GM18870 (cell line): ENCODE measurements at regions not wholly inside any gene's neighbourhood (a gene's known extent, or its start where the extent isn't known, plus 50 kb on each side); places are given as distances from the start of the nearest gene placed in this dataset.
"Not testable (repeated sequence)": the region's sequence is repeated elsewhere in the genome, so short reads cannot be mapped to it uniquely, and the experiment has no call there.

Experiments used
- ATAC-seq: cut with Tn5 transposase; IDR thresholded peaks from one replicate; pipeline ENCODE4 v1.9.1; 2021; ENCODE audit warnings: moderate library complexity; ENCODE audit not compliant: unreplicated experiment

DNA sequence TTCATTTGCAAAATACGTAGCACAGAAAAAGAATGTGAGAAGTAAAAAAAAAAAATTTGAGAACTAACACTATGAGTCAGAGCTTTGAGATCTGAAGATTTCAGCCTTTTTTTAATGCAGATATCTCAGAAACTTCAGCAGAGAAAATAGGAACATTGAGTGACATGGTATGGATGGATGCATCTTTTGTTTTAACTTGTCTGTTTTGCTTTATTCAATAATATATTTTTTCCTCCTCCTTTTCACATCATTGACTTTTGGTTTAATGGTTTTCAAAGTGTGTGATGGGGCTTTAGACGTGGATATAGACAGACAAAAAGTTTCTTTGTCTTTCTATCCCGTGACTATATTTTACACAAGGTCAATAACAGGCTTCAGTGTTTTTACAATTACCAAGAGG is 426.7 kb upstream of the FRG2C start:
- ATAC-seq: no peak

DNA sequence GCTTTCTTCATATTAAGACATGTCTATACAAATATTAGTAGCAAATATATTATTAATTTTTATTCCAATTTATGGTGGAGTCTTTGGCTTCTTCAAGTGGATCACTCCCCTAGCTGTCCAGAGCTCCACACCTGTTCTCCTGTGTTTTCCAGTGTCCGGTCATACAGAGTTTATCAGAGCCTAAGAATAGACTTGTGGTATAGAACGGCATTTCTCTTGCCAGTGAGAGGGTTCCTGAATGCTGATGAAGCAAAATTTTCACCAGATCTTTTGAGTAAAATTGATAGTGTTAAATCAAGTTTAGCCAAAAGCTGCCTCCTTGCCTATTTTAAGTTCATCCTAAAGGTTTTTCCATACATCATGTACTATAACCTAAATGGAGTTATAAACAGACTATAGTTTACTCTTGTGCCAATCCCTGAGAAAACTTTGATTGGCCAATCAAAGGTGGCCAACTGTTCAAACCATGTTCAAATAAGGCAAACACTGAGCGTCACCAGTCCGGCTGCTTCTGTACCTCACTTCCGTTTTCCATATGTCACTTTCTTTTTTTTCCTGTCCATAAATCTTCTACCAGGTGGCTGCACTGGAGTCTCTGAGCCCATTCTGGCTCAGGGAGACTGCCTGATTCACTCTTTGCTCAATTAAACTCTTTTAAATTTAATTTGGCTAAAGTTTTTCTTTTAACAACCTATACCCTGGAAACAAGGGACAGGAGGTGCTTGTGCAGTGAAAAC is 422.7 kb upstream of the FRG2C start:
- not testable (repeated sequence) for ATAC-seq

DNA sequence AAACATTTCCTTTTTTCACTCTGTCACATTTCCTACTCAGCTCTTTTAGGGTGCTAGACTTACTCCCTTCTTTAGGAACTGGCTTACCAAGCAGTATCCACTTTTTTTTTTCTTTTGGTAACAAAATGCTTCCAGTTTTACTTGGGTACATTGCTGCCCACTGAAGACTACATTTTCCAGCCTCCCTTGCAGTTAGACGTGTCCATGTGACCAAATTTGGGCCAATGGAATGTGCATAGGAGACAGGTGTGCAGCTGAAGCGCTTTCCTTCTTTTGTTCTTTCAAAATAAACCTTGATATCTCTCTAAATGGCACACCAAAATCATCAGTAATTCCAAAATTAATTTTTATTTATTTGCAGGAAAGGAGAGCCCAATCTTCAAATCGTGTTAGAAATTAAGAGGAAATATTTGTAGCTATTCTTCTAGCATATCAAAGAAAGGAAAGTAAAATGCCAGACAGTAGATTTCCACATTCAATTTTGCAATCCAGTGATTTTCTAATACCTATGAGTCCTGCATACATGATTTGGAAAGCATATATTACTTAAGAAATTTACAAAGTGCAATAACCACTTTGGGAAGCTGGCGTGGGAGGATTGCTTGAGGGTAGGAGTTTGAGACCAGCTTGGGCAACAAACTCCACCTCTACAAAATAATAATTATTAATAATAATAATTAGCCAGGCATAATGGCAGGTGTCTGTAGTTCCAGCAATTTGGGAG is 422.0 kb upstream of the FRG2C start:
- no peak for ATAC-seq

DNA sequence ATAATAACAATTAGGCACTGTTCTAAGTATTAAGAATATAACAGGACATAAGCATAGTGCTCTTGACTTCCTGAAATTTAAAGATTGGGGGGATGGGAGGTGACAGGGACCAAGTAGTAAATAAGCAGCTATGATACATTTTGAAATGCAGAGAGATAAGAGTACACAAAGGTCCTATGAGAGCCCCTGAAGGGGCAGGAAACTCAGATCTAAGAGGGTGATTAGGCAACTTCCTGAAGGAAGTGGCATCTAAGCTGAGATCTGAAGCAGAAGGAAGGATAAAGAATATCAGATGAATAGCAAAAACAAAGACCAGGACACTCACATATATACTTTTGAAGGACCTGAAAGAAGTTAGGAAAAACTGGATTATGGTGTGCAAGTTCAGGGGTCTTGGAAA is 415.2 kb upstream of the FRG2C start:
- no peak for ATAC-seq

DNA sequence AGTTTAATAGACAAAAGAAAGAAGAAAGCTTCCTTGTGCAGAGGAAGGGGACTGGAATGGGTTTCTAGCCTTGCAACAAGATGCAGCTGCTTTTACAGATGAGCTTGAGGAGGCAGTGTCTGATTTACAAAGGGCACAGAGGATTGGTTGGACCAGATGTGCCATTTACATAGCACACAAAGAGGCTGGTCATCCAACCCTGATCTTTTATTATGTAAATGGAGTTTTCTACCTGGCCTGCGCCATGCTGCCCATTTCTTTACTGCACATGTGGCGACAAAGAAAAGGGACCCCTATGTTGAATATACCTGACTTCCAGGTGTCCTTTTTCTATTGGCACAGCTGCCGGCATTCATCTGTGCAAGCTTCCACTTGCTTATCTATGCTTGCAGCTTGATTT is 409.4 kb upstream of the FRG2C start:
- ATAC-seq: no peak

DNA sequence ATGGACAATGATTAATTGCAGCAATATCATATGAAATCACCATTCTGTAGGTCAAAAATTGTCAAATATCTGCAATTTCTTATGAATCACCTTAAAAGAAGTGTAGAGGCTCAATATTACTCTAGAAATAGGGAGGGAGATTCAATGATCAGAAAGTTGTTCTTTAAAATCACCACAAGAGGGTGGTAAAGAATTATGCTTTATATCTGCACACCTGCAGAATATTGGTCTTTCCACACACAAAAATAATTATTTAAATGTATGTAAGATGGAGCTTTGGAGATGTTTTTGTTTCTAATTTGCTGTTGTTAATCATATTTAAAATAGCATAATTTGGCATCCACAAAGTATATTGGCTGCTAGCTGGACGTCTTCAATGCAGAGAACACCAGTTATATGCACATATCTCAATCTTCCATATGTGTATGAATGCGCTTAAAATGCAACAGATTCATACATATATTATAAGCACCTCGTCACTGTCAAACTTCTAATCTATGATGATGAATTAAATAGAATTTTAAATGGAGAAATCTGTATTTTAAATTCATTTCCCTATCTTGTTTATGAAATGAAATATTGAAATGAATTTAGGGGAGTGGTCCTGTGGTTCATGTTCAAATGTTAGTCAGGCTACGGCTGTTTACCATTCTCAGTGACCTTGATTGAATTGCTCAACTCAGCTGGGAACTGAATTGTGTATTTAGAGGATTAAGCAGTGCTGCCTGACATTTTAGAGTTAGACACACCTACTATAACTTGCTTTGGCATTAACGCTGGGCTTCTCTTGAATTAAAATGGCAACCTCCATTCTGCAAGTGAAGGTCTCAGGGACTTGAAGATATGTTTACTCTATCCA is 405.1 kb upstream of the FRG2C start:
- ATAC-seq: not testable (repeated sequence)

DNA sequence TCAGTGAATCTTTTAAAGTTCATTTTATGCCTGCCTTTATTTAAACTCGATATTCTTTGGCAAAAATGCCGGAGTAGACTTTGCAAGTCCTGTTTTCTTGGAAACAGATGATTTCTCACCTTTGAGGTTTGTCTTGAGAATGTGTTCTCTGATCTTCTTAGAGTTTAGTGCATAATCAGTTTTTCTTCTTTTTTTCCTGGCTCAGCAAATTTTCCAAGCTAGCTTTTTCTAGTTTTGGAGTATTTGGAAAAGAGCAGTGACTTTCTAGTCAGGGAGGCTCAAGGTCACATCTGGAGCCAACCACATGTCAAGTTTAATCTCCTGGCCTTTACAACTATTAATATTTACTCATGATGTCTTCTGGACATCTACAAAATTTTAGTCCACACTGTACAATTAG is 403.2 kb upstream of the FRG2C start:
- ATAC-seq: not testable (repeated sequence)

DNA sequence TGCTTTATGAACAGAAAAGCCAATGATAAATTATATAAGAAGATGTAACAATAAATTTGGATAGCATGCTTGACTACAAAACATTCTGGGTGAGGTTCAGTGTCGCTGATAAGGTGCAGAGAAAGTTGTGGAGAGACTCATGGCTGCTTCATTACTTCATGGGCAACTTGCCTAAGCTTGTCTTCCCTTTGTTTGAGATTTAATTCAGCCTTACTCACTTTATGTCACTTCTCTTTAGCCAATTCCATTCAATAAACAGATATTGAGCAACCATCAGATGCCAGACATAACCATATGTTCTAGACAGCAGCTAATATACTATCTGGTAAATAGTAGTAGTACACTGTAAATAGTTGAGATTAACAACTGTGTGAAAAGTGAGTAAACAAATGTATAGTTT is 401.5 kb upstream of the FRG2C start:
- no peak for ATAC-seq

DNA sequence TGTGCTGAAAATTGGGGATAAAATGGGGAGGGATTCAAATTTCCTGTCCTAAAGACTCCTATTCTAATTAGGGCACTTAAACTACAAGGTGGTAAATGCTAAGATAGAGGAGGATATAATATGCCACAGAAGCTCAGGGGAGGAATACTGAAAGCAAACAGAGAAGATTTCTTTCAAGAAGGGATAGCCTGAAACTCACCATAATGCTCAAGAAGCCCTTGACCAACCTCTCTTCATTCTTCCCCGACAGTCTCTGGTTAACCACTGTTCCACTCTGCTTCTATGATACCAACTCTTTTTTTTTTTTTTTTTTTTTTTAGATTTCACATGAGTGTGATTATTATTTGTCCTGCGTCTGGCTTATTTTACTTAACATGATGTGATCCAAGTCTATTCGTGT is 398.2 kb upstream of the FRG2C start:
- no peak for ATAC-seq

DNA sequence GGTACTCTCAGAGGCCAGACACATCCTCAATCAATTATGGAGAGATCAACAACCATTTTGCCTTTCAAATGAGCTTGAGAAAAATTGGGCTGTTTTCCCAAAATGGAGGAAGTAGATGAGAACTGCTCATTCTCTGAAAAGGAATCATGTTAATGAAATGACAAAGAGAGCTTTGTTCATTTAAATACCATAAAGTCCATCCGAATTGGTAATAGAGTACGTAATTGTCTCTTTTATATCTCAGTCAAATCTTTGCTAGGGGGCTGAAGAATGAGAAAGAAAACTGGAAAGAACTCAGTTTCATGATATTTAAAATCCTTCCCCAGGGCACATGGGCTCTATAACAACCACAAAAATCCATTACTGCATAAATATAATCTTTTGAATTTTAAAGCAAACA is 395.6 kb upstream of the FRG2C start:
- not testable (repeated sequence) for ATAC-seq

DNA sequence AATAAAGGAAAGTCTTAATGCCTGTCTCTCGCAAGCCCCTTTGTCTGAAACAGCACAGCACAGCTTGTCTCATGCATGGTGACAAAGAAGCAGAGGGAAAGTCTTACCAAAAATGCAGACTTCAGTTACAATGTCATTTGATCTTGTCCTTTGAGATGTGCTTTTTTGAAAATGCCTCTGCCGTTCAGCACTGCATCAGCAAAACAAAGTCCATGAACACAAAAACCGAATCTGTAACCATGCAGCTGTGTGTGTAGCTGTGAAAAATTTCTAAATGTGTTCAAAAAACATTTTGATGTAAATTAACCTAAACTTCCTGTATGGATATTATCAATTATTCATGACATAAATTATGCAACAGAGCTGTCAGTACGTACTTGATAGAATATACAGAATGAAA is 391.9 kb upstream of the FRG2C start:
- ATAC-seq: not testable (repeated sequence)

DNA sequence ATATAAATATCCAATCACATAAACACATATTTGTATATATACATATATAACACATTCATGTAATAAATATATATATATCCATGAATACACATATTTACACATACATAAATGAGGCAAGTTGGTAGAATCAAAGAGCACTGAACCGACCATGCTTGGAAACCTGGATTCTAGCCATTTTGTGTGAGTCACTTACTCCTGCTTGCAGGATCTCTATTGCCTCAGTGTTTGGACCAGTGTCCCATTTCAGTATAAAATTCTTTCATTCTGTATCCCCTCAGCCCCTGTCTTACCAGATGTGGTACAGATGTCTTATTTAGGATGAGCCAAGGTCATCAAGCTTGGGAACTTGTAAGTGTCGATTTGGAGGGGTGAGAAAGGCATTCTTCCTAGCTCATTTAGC is 391.4 kb upstream of the FRG2C start:
- ATAC-seq: no peak

DNA sequence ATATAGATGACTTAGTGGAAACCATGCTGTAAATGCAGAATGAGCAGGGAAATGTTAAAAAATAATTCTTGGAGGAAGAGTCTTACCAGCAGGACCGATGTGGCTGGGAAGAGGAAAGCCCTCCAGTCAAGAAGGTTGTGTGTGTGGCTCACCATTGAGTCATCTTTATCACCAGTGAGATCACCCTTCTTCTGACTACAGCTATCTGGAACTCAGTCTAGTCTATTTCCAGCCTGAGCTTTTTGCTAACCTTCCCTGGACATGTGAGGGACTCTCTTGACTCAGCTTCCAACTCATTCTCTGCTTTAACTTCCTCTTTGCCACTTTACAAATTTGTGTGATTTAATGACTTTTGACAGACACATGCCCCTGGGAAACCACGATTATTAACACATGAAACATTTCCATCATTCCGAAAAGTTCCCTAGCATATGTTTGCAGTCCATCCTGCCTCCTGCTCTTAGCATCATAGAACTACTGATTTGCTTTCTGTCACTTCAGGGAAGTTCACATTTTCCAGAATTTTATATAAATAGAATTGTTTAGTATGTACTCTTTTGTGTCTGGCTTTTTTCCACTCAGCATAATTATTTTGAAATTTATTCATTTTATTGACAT is 378.5 kb upstream of the FRG2C start:
- not testable (repeated sequence) for ATAC-seq

DNA sequence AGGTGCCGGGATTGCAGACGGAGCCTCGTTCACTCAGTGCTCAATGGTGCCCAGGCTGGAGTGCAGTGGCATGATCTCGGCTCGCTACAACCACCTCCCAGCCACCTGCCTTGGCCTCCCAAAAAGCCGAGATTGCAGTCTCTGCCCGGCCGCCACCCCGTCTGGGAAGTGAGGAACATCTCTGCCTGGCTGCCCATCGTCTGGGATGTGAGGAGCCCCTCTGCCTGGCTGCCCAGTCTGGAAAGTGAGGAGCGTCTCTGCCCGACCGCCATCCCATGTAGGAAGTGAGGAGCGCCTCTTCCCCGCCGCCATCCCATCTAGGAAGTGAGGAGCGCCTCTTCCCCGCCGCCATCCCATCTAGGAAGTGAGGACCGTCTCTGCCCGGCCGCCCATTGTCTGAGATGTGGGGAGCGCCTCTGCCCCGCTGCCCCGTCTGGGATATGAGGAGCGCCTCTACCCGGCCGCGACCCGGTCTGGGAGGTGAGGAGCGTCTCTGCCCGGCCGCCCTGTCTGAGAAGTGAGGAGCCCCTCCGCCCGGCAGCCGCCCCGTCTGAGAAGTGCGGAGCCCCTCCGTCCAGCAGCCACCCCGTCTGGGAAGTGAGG is 375.1 kb upstream of the FRG2C start:
- not testable (repeated sequence) for ATAC-seq

DNA sequence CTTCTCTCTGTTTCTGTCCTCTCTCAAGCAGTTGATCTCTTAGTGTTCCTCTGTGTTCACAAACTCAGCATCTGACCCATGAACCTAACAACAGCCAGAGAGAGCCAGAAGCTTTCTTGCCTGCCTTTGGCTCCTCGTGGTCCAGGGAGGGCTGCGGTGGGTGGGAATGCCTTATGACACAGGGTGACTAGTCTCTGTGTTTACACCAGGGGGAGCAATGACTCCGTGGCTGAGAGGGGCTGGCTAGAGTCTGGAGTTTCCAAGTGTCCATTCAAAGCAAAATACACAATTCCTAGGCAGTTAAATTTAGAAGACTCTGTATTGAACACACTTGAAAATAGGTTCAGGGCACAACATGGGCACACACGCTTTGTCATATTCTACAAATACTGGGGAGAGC is 370.0 kb upstream of the FRG2C start:
- ATAC-seq: peak; percentile 75

DNA sequence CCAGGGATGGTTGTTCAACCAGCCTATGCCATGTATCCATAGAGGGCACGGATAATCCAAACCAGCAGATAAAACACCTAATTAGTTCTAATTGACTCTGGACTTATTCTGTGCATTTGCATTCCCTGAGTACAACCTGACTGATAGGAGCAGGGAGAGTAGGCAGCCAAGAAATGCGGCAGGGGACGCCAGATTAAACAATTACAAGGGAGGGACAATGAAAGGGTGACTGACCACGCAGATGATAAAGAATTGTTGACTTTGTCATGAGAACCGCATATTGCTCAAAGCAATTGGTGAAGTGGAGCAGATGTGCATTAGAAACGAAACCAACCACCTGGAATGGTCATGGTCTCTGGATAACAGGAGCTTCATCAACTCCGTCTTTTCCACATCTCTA is 369.1 kb upstream of the FRG2C start:
- no peak for ATAC-seq

DNA sequence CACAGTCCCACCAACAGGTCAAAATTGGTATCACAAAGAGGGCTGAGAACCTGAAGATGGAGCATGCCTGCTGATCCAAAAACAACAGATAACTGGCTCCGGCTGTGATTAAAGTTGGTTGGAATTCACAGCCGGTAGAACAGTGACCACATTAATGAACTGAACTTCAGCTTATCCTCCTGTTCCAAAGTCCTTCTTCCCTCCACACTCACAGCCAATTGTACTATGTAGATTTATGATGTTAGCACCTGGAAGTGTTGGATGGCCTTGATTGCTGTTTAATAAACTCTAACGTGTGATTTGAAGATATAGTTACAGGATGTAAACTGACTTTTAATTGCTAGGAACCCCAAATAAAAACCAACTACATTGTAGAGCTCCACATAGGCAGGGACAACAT is 367.3 kb upstream of the FRG2C start:
- ATAC-seq: no peak

DNA sequence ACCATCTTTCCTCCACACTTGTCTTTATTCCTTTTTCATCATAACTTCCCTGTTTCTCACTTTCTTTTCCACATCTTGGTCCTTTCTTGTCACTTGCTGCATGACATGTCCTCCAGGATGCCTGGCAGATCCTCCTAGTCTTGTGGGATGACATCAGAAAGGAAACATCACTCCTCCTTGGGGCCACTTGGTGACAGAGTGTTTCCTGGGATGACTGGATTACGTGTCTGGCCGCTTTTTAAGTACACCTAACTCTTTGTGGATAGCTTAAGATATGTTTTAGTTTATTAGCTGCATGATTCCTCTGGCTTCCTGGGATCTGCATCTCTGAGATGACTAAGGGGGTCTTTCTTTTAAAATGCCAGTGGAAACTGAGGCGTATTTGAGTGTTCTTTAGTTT is 363.5 kb upstream of the FRG2C start:
- no peak for ATAC-seq

DNA sequence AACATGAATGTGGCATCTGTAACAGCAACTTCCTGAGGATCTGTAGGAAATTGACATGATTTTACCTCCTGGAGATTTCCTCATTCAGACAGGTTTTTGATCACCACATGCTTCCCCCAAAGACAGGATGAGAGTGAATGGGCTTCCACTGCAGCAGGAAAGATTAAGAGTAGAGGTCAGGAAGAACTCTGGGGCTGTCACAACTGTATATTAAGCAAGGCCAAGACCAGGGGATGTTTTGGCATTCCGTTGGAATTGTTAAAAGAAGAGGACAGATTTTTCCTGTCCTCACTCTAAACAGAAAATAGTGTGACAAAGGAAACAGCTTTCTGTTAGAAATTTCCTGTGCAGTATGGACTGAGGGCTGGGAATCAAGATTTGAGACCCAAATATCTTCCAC is 363.1 kb upstream of the FRG2C start:
- ATAC-seq: not testable (repeated sequence)

DNA sequence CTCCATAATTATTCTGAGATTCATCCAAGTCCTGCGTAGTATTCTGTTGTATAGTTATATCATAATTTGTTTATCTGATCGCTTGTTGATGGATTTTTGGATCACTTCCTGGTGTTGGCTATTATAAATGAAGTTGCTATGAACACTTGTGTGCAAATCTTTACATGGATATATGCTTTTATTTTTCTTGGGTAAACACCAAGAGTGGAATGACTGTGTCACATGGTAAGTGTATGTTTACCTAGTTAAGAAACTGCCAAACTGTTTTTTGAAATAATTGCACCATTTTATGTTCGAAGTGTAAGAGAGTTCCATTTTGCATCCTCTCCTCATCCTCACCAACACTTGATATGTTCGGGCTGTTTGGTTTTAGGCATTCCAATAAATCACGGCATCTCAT is 360.4 kb upstream of the FRG2C start:
- no peak for ATAC-seq

DNA sequence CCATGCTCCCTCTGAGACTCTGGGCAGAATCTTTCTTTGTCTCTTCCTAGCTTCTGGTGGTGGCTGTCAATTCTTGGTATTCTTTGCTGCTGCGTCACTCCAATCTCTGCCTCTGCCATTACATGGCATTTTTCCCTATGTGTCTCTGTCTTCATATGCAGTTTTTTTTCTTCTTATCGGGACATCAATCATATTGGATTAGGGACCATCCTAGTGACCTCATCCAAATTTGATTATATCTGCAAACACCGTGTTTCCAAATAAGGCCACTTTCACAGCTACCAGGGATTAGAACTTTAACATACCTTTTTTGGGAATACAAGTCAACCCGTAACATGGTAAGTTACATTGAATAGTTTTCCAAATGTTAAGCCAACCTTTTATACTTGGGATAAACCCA is 358.2 kb upstream of the FRG2C start:
- ATAC-seq: no peak
